H9 (cell line): ENCODE measurements at regions not wholly inside any gene's neighbourhood (a gene's known extent, or its start where the extent isn't known, plus 50 kb on each side); places are given as distances from the start of the nearest gene placed in this dataset.

Experiments used
- DNase-seq: peaks from one replicate; pipeline ENCODE4 v3.0.0-alpha.2; 2017
- H2AFZ ChIP-seq: one replicate; pipeline ENCODE4 v1.6.1; 2013; ENCODE audit warnings: mild to moderate bottlenecking, low read length, control low read depth, moderate library complexity
- H2AK5ac ChIP-seq: 2 replicates; pipeline ENCODE4 v1.6.1; 2013; ENCODE audit warnings: low read length, control low read depth, mixed read lengths; ENCODE audit not compliant: insufficient read length
- H2BK120ac ChIP-seq: one replicate; pipeline ENCODE4 v1.6.1; 2013; ENCODE audit warnings: low read depth, mild to moderate bottlenecking, low read length, control low read depth, inconsistent platforms; ENCODE audit not compliant: poor library complexity, severe bottlenecking
- H2BK12ac ChIP-seq: 2 replicates; pipeline ENCODE4 v1.6.1; 2013; ENCODE audit warnings: low read length, control low read depth, mixed read lengths, low read depth; ENCODE audit not compliant: insufficient read length
- H2BK15ac ChIP-seq: 2 replicates; pipeline ENCODE4 v1.6.1; 2013; ENCODE audit warnings: low read depth, low read length, control low read depth
- H2BK20ac ChIP-seq: one replicate; pipeline ENCODE4 v1.6.1; 2013; ENCODE audit warnings: low read depth, mild to moderate bottlenecking, low read length, control low read depth, inconsistent platforms; ENCODE audit not compliant: poor library complexity, severe bottlenecking
- H2BK5ac ChIP-seq: 2 replicates; pipeline ENCODE4 v1.6.1; 2013; ENCODE audit warnings: low read length, control low read depth, mixed read lengths; ENCODE audit not compliant: insufficient read length
- H3K14ac ChIP-seq: 2 replicates; pipeline ENCODE4 v1.6.1; 2013; ENCODE audit warnings: low read length, control low read depth; ENCODE audit not compliant: insufficient read depth
- H3K18ac ChIP-seq: 2 replicates; pipeline ENCODE4 v1.6.1; 2013; ENCODE audit warnings: low read depth, mild to moderate bottlenecking, mixed read lengths, low read length, control low read depth; ENCODE audit not compliant: insufficient read length
- H3K23ac ChIP-seq: 2 replicates; pipeline ENCODE4 v1.6.1; 2013; ENCODE audit warnings: low read length, control low read depth, mixed read lengths, low read depth; ENCODE audit not compliant: insufficient read length
- H3K23me2 ChIP-seq: 2 replicates; pipeline ENCODE4 v1.6.1; 2013; ENCODE audit warnings: low read depth, mild to moderate bottlenecking, mixed read lengths, low read length, control low read depth; ENCODE audit not compliant: insufficient read length, poor library complexity, severe bottlenecking
- H3K27ac ChIP-seq: 2 replicates; pipeline ENCODE4 v1.5.1; 2013; ENCODE audit warnings: low read length, control low read depth, mixed read lengths, low read depth; ENCODE audit not compliant: insufficient read length
- H3K27me3 ChIP-seq: 2 replicates; pipeline ENCODE4 v1.6.1; 2013; ENCODE audit warnings: low read length, control low read depth, inconsistent platforms; ENCODE audit not compliant: insufficient read depth
- H3K4ac ChIP-seq: 2 replicates; pipeline ENCODE4 v1.6.1; 2013; ENCODE audit warnings: low read depth, mild to moderate bottlenecking, control low read depth, inconsistent platforms, low read length, moderate library complexity
- H3K4me1 ChIP-seq: 2 replicates; pipeline ENCODE4 v1.6.1; 2013; ENCODE audit warnings: low read length, control low read depth, inconsistent platforms; ENCODE audit not compliant: insufficient read depth
- H3K4me2 ChIP-seq: 2 replicates; pipeline ENCODE4 v1.6.1; 2013; ENCODE audit warnings: low read length, control low read depth, mixed read lengths; ENCODE audit not compliant: insufficient read length, insufficient read depth
- H3K56ac ChIP-seq: 2 replicates; pipeline ENCODE4 v1.6.1; 2013; ENCODE audit warnings: low read depth, mild to moderate bottlenecking, mixed read lengths, low read length, control low read depth; ENCODE audit not compliant: insufficient read length
- H3K79me1 ChIP-seq: 2 replicates; pipeline ENCODE4 v1.6.1; 2013; ENCODE audit warnings: low read depth, mild to moderate bottlenecking, moderate library complexity, low read length, control low read depth, inconsistent platforms; ENCODE audit not compliant: insufficient read depth, poor library complexity, severe bottlenecking
- H3K79me2 ChIP-seq: 2 replicates; pipeline ENCODE4 v1.6.1; 2013; ENCODE audit warnings: low read length, control low read depth, inconsistent platforms; ENCODE audit not compliant: insufficient read depth
- H3K9ac ChIP-seq: 2 replicates; pipeline ENCODE4 v1.6.1; 2013; ENCODE audit warnings: low read length, control low read depth, mixed read lengths; ENCODE audit not compliant: insufficient read length; ENCODE audit errors: extremely low read depth
- H3K9me3 ChIP-seq: one replicate; pipeline ENCODE4 v1.6.1; 2013; ENCODE audit warnings: low read depth, low read length, inconsistent platforms; ENCODE audit not compliant: control insufficient read depth
- H3T11ph ChIP-seq: one replicate; pipeline ENCODE4 v1.6.1; 2013; ENCODE audit warnings: mild to moderate bottlenecking, low read length, control low read depth, inconsistent platforms
- H4K20me1 ChIP-seq: one replicate; pipeline ENCODE4 v1.6.1; 2013; ENCODE audit not compliant: control insufficient read depth, insufficient read length, insufficient read depth
- H4K5ac ChIP-seq: 2 replicates; pipeline ENCODE4 v1.6.1; 2013; ENCODE audit warnings: low read depth, mild to moderate bottlenecking, mixed read lengths, low read length, control low read depth; ENCODE audit not compliant: insufficient read length
- H4K8ac ChIP-seq: replicated peaks from 2 replicates; pipeline ENCODE4 v1.6.1; 2013; ENCODE audit warnings: low read length, control low read depth, mixed read lengths, low read depth; ENCODE audit not compliant: insufficient read length
- H4K91ac ChIP-seq: 2 replicates; pipeline ENCODE4 v1.6.1; 2013; ENCODE audit warnings: low read depth, mild to moderate bottlenecking, moderate library complexity, mixed read lengths, low read length, control low read depth; ENCODE audit not compliant: insufficient read length
- H3K27ac Mint-ChIP-seq, 3 experiments: 2 replicates in 2 of 3; 3 replicates in 1 of 3; pipeline ENCODE4 v1.8.0; 2020 to 2021; ENCODE audit warnings: mixed read lengths in 3 of 3, mild to moderate bottlenecking in 1 of 3, moderate library complexity in 1 of 3
- H3K27me3 Mint-ChIP-seq: 2 replicates; pipeline ENCODE4 v1.8.0; 2021; ENCODE audit warnings: low read depth, mild to moderate bottlenecking, moderate library complexity, mixed read lengths
- H3K36me3 Mint-ChIP-seq, 3 experiments: 2 replicates in 2 of 3; 3 replicates in 1 of 3; pipeline ENCODE4 v1.8.0; 2020 to 2021; ENCODE audit warnings: low read depth in 3 of 3, mixed read lengths in 3 of 3; ENCODE audit not compliant: insufficient read depth in 1 of 3
- H3K4me1 Mint-ChIP-seq, 2 experiments: 2 replicates each; pipeline ENCODE4 v1.8.0; 2020; ENCODE audit warnings: mixed read lengths in 2 of 2
- H3K4me3 Mint-ChIP-seq, 2 experiments: 2 replicates in 1 of 2; 3 replicates in 1 of 2; pipeline ENCODE4 v1.8.0; 2020 to 2021; ENCODE audit warnings: mild to moderate bottlenecking in 2 of 2, mixed read lengths in 2 of 2, moderate library complexity in 1 of 2
- H3K9me3 Mint-ChIP-seq, 2 experiments: 2 replicates in 1 of 2; 3 replicates in 1 of 2; pipeline ENCODE4 v1.8.0; 2020; ENCODE audit warnings: mild to moderate bottlenecking in 2 of 2, mixed read lengths in 2 of 2, moderate library complexity in 1 of 2
- WGBS: extraction: QIAGEN DNeasy Blood & Tissue Kit; methylation state at CpG from one replicate; pipeline ENCODE4 v1.1.7; 2013; ENCODE audit warnings: missing lambda C conversion rate, low lambda C conversion rate, mixed read lengths; ENCODE audit not compliant: insufficient read length; ENCODE audit errors: extremely low coverage; 5-methylcytosine and 5-hydroxymethylcytosine counted together
- TF ChIP-seq, protein P1 (sequence below): fragments of 200-600 bp; sonication (generic); conservative IDR thresholded peaks from 3 replicates; pipeline ENCODE4 v1.8.0; 2021; ENCODE audit warnings: antibody characterized with exemption, mild to moderate bottlenecking

DNA sequence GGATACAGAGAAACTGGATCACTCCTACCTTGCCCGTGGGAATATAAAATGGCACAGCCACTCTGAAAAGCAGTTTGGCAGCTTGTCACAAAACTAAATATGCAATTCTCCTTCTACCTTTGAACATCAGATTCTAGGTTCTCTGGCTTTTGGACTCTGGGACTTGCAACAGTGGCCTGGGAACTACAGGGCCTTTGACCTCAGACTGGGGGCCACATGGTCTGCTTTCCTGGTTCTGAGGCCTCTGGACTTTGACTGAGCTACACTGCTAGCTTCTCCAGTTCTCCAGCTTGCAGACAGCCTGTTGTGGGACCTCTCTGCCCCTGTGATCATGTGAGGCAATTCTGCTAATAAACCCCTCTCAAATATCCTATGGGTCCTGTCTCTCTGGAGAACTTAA lies 168.8 kb downstream of the CDH26 start:
- Histone ChIP-seq H3K4ac (no peak overlapping the region), H3K23me2 (no peaks in the 10 kb centered on the region), H3T11ph (no peak overlapping the region), H4K20me1 (no peaks in the 10 kb centered on the region), H3K23ac (no peak overlapping the region), H2BK12ac (no peak overlapping the region), H2AK5ac (no peak overlapping the region), H3K79me1 (no peaks in the 10 kb centered on the region), H2BK120ac (no peak overlapping the region), H4K91ac (no peak overlapping the region), H2BK20ac (no peak overlapping the region), H3K4me2 (no peak overlapping the region), H3K4me1 (no peaks in the 10 kb centered on the region), H3K27ac (no peak overlapping the region), H3K18ac (no peak overlapping the region), H2AFZ (no peak overlapping the region), H2BK5ac (no peak overlapping the region), H3K9me3 (no peaks in the 10 kb centered on the region), H4K5ac (no peak overlapping the region), H2BK15ac (no peak overlapping the region), H3K79me2 (no peaks in the 10 kb centered on the region), H3K56ac (no peak overlapping the region), H4K8ac (no peak overlapping the region), H3K9ac (no peak overlapping the region), H3K27me3 (no peaks in the 10 kb centered on the region), H3K14ac (no peak overlapping the region)
- no CpG with 5 or more reads among the region's 1 CpG for WGBS
- TF ChIP-seq, protein P1, sequence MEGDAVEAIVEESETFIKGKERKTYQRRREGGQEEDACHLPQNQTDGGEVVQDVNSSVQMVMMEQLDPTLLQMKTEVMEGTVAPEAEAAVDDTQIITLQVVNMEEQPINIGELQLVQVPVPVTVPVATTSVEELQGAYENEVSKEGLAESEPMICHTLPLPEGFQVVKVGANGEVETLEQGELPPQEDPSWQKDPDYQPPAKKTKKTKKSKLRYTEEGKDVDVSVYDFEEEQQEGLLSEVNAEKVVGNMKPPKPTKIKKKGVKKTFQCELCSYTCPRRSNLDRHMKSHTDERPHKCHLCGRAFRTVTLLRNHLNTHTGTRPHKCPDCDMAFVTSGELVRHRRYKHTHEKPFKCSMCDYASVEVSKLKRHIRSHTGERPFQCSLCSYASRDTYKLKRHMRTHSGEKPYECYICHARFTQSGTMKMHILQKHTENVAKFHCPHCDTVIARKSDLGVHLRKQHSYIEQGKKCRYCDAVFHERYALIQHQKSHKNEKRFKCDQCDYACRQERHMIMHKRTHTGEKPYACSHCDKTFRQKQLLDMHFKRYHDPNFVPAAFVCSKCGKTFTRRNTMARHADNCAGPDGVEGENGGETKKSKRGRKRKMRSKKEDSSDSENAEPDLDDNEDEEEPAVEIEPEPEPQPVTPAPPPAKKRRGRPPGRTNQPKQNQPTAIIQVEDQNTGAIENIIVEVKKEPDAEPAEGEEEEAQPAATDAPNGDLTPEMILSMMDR, result no peak
- no peak overlapping the region for H3K4me3 Mint-ChIP-seq
- no peaks in the 10 kb centered on the region for H3K4me1 Mint-ChIP-seq
- H3K27me3 Mint-ChIP-seq, result peaks cover 38% of the 10 kb centered on the region
- H3K36me3 Mint-ChIP-seq, result no peaks in the 10 kb centered on the region
- H3K27ac Mint-ChIP-seq, result no peak overlapping the region
- no peaks in the 10 kb centered on the region for H3K9me3 Mint-ChIP-seq
- no peak for DNase-seq
